NCI-H1694 treated with DMSO at 0.1 percent for 48 hours (cell line): ENCODE measurements at regions not wholly inside any gene's neighbourhood (a gene's known extent, or its start where the extent isn't known, plus 50 kb on each side); places are given as distances from the start of the nearest gene placed in this dataset.
"Not testable (repeated sequence)": the region's sequence is repeated elsewhere in the genome, so short reads cannot be mapped to it uniquely, and the experiment has no call there.

Experiments
- DNase-seq: peaks from one replicate; lab custom pipeline; 2025; lab: John Stamatoyannopoulos, UW

GRCh38 chr6:6815732-6816131 is 227.2 kb downstream of the LY86 start:
- DNase-seq, result no peak

GRCh38 chr6:6816716-6817115 is 228.2 kb downstream of the LY86 start:
- no peak for DNase-seq

- no peak for DNase-seq
Observed at GRCh38 chr6:6818078-6818639, 229.6 kb downstream of the LY86 start.

- no peak for DNase-seq
Observed at GRCh38 chr6:6820641-6821238, 232.2 kb downstream of the LY86 start.

GRCh38 chr6:6821639-6822261 is 233.2 kb downstream of the LY86 start:
- no peak for DNase-seq

GRCh38 chr6:6823030-6823429 is 234.5 kb downstream of the LY86 start:
- DNase-seq, result no peak

GRCh38 chr6:6823568-6824224 is 235.2 kb downstream of the LY86 start:
- DNase-seq, result no peak

- no peak for DNase-seq
Observed at GRCh38 chr6:6824381-6824780, 235.9 kb downstream of the LY86 start.

- no peak for DNase-seq
Observed at GRCh38 chr6:6825193-6825784, 236.8 kb downstream of the LY86 start.

- no peak for DNase-seq
Observed at GRCh38 chr6:6826095-6826901, 237.8 kb downstream of the LY86 start.

GRCh38 chr6:6826961-6827360 is 238.4 kb downstream of the LY86 start:
- no peak for DNase-seq

GRCh38 chr6:6829872-6830685 is 241.6 kb downstream of the LY86 start:
- no peak for DNase-seq

- DNase-seq, result not testable (repeated sequence)
Observed at GRCh38 chr6:6830686-6831063, 242.2 kb downstream of the LY86 start.

- no peak for DNase-seq
Observed at GRCh38 chr6:6832439-6832838, 243.9 kb downstream of the LY86 start.

GRCh38 chr6:6834356-6835222 is 246.1 kb downstream of the LY86 start:
- DNase-seq, result no peak

GRCh38 chr6:6835223-6835503 is 246.6 kb downstream of the LY86 start:
- no peak for DNase-seq

GRCh38 chr6:6836609-6837406 is 248.3 kb downstream of the LY86 start:
- no peak for DNase-seq

- DNase-seq, result no peak
Observed at GRCh38 chr6:6837541-6838080, 249.1 kb downstream of the LY86 start.

GRCh38 chr6:6840831-6841291 is 252.3 kb downstream of the LY86 start:
- no peak for DNase-seq
